Loucy (cell line): ENCODE measurements at regions not wholly inside any gene's neighbourhood (a gene's known extent, or its start where the extent isn't known, plus 50 kb on each side); places are given as distances from the start of the nearest gene placed in this dataset.

Experiments used
- H2AFZ ChIP-seq: fragments of 200-600 bp; sonication (generic); 2 replicates; pipeline ENCODE4 v1.6.0; 2016; ENCODE audit warnings: antibody characterized with exemption, mild to moderate bottlenecking, low read length, moderate library complexity
- H3F3A ChIP-seq: fragments of 200-600 bp; 2 replicates; pipeline ENCODE4 v1.6.0; 2016; ENCODE audit warnings: antibody characterized with exemption, low read depth, mild to moderate bottlenecking
- H3K27me3 ChIP-seq: fragments of 200-600 bp; sonication (generic); 2 replicates; pipeline ENCODE4 v1.6.1; 2014; ENCODE audit warnings: low read length, mild to moderate bottlenecking; ENCODE audit not compliant: insufficient read depth, poor library complexity, severe bottlenecking
- H3K36me3 ChIP-seq: fragments of 200-600 bp; sonication (generic); 2 replicates; pipeline ENCODE4 v1.6.1; 2016; ENCODE audit warnings: low read length; ENCODE audit not compliant: insufficient read depth
- H3K4me1 ChIP-seq: fragments of 200-600 bp; sonication (generic); 2 replicates; pipeline ENCODE4 v1.5.1; 2014; ENCODE audit warnings: low read length, mild to moderate bottlenecking; ENCODE audit not compliant: insufficient read depth, poor library complexity, severe bottlenecking
- H3K4me2 ChIP-seq: fragments of 200-600 bp; sonication (generic); 2 replicates; pipeline ENCODE4 v1.6.0; 2014; ENCODE audit warnings: antibody characterized with exemption, low read length, low read depth, mild to moderate bottlenecking; ENCODE audit not compliant: poor library complexity, severe bottlenecking
- H3K4me3 ChIP-seq: fragments of 200-600 bp; sonication (generic); 2 replicates; pipeline ENCODE4 v1.5.1; 2014; ENCODE audit warnings: low read length, mild to moderate bottlenecking, mixed read lengths; ENCODE audit not compliant: poor library complexity, severe bottlenecking
- H3K79me2 ChIP-seq: fragments of 200-600 bp; sonication (generic); 2 replicates; pipeline ENCODE4 v1.6.1; 2014; ENCODE audit warnings: low read length; ENCODE audit not compliant: insufficient read depth
- H3K9ac ChIP-seq: fragments of 200-600 bp; sonication (generic); 2 replicates; pipeline ENCODE4 v1.6.0; 2014; ENCODE audit warnings: mild to moderate bottlenecking, low read depth, low read length, moderate library complexity; ENCODE audit not compliant: poor library complexity, severe bottlenecking
- H3K9me2 ChIP-seq: fragments of 200-600 bp; sonication (generic); replicated peaks from 2 replicates; pipeline ENCODE4 v1.6.1; 2016; ENCODE audit warnings: low read depth, low read length, mixed read lengths
- H3K9me3 ChIP-seq: fragments of 200-600 bp; sonication (generic); 2 replicates; pipeline ENCODE4 v1.6.1; 2014; ENCODE audit warnings: mild to moderate bottlenecking, antibody characterized with exemption, low read length, low read depth; ENCODE audit not compliant: insufficient read depth
- H4K20me1 ChIP-seq: fragments of 200-600 bp; sonication (generic); 2 replicates; pipeline ENCODE4 v1.6.0; 2014; ENCODE audit warnings: antibody characterized with exemption, low read length, mild to moderate bottlenecking; ENCODE audit not compliant: insufficient read depth, poor library complexity, severe bottlenecking
- CTCF ChIP-seq: fragments of 200-600 bp; sonication (generic); conservative IDR thresholded peaks from 2 replicates; pipeline ENCODE4 v1.5.1; 2014; ENCODE audit warnings: mild to moderate bottlenecking, antibody characterized with exemption, low read length
- EZH2phosphoT487 ChIP-seq: fragments of 200-600 bp; IDR thresholded peaks from 2 replicates; pipeline ENCODE4 v1.6.1; 2018; ENCODE audit warnings: antibody characterized with exemption, mild to moderate bottlenecking, moderate library complexity, borderline replicate concordance

- Histone ChIP-seq H3K9me2 (no peaks in the 10 kb centered on the region), H3K9ac (no peak overlapping the region)
Observed at GRCh38 chr7:115338016-115338415, 416.1 kb downstream of the MDFIC start.

GRCh38 chr7:115332691-115333090 lies 410.8 kb downstream of the MDFIC start:
- Histone ChIP-seq H3K4me1 (no peaks in the 10 kb centered on the region), H2AFZ (no peak overlapping the region), H3K9me2 (no peaks in the 10 kb centered on the region), H3K27me3 (no peaks in the 10 kb centered on the region), H3K4me3 (no peak overlapping the region), H3K4me2 (no peak overlapping the region), H3K79me2 (no peaks in the 10 kb centered on the region), H3K9ac (no peak overlapping the region), H4K20me1 (no peaks in the 10 kb centered on the region), H3K9me3 (no peaks in the 10 kb centered on the region), H3F3A (no peaks in the 10 kb centered on the region), H3K36me3 (no peaks in the 10 kb centered on the region)
- no peak for TF ChIP-seq EZH2phosphoT487
- no peak for TF ChIP-seq CTCF

More at GRCh38 chr7:115338016-115338415, 416.1 kb downstream of the MDFIC start:
- TF ChIP-seq EZH2phosphoT487 (no peak), CTCF (no peak)
- no peaks in the 10 kb centered on the region for H3K36me3 ChIP-seq
- no peak overlapping the region for H3K4me2 ChIP-seq
- no peaks in the 10 kb centered on the region for H3K4me1 ChIP-seq
- no peaks in the 10 kb centered on the region for H3K27me3 ChIP-seq
- no peak overlapping the region for H2AFZ ChIP-seq
- no peaks in the 10 kb centered on the region for H3K79me2 ChIP-seq
- no peak overlapping the region for H3K4me3 ChIP-seq
- no peaks in the 10 kb centered on the region for H3K9me3 ChIP-seq
- no peaks in the 10 kb centered on the region for H3F3A ChIP-seq
- H4K20me1 ChIP-seq, result no peaks in the 10 kb centered on the region

GRCh38 chr7:115329006-115329405 lies 407.1 kb downstream of the MDFIC start:
- TF ChIP-seq CTCF (no peak), EZH2phosphoT487 (no peak)
- no peaks in the 10 kb centered on the region for H3K9me3 ChIP-seq
- no peak overlapping the region for H2AFZ ChIP-seq

More at GRCh38 chr7:115329006-115329405, 407.1 kb downstream of the MDFIC start:
- Histone ChIP-seq H3K27me3 (no peaks in the 10 kb centered on the region), H3K9ac (no peak overlapping the region), H4K20me1 (no peaks in the 10 kb centered on the region), H3K4me2 (no peak overlapping the region), H3K4me1 (no peaks in the 10 kb centered on the region), H3K4me3 (no peak overlapping the region), H3K9me2 (no peaks in the 10 kb centered on the region; the same call in 1 of the 2 replicates), H3K36me3 (no peaks in the 10 kb centered on the region), H3K79me2 (no peaks in the 10 kb centered on the region), H3F3A (no peaks in the 10 kb centered on the region)
